B cell (primary cell): ENCODE measurements at regions not wholly inside any gene's neighbourhood (a gene's known extent, or its start where the extent isn't known, plus 50 kb on each side); places are given as distances from the start of the nearest gene placed in this dataset.

ENCODE experiments used
- ATAC-seq: fragments of 200-7000 bp; cut with Tn5 transposase; one replicate; pipeline ENCODE4 v1.10.0; 2021; ENCODE audit warnings: low read depth, mild to moderate bottlenecking, moderate number of reproducible peaks, moderate library complexity
- CTCF ChIA-PET: fragments of 350-600 bp; sonication (Branson Sonifier 250); formaldehyde crosslinking; loops from one replicate; lab custom pipeline; 2021; ENCODE audit warnings: antibody characterized with exemption, inconsistent platforms; lab: Charles Lee
- POLR2A ChIA-PET: fragments of 350-600 bp; sonication (Branson Sonifier 250); formaldehyde crosslinking; loops from one replicate; lab custom pipeline; 2021; ENCODE audit warnings: antibody characterized with exemption; lab: Charles Lee
- DNase-seq: peaks from one replicate; pipeline ENCODE4 v3.0.0; 2013
- H2AFZ ChIP-seq: 2 replicates; pipeline ENCODE4 v1.6.1; 2012; ENCODE audit warnings: mild to moderate bottlenecking, low read depth, low read length; ENCODE audit not compliant: insufficient read depth, poor library complexity, severe bottlenecking
- H3K27ac ChIP-seq, 2 donors: 1 replicate in 1 of 2; 2 replicates in 1 of 2; pipeline ENCODE4 v1.5.1; 2012 to 2013; ENCODE audit warnings: low read length in 2 of 2, mild to moderate bottlenecking in 2 of 2, moderate library complexity in 1 of 2
- H3K27me3 ChIP-seq, 4 experiments: fragments of 200-600 bp in 1 of 4; sonication (generic) in 1 of 4; replicated peaks in 1 of 4; 1 replicate in 2 of 4; 2 replicates in 2 of 4; pipeline versions ENCODE4 v1.6.1 to v1.7.0; 2013 to 2016; ENCODE audit warnings: low read length in 3 of 4, mild to moderate bottlenecking in 2 of 4, mixed read lengths in 1 of 4, moderate library complexity in 1 of 4; ENCODE audit not compliant: insufficient read depth in 4 of 4, control insufficient read depth in 3 of 4; ENCODE audit errors: control extremely low read depth in 1 of 4
- H3K36me3 ChIP-seq, 2 experiments: replicated peaks in 1 of 2; 1 replicate in 1 of 2; 2 replicates in 1 of 2; pipeline versions ENCODE4 v1.6.1 to v1.7.1; 2013; ENCODE audit warnings: low read length in 1 of 2; ENCODE audit not compliant: insufficient read depth in 2 of 2, control insufficient read depth in 1 of 2; ENCODE audit errors: control extremely low read depth in 1 of 2, extremely low read depth in 1 of 2
- H3K4me1 ChIP-seq, 2 donors: fragments of 200-600 bp in 1 of 2; sonication (generic) in 1 of 2; 1 replicate in 1 of 2; 2 replicates in 1 of 2; pipeline versions ENCODE4 v1.5.1 to v1.6.1; 2013 to 2017; ENCODE audit warnings: low read length in 2 of 2; ENCODE audit not compliant: control insufficient read depth in 2 of 2, insufficient read depth in 2 of 2
- H3K4me2 ChIP-seq: replicated peaks from 2 replicates; pipeline ENCODE3; 2012; ENCODE audit warnings: mild to moderate bottlenecking, low read depth, low read length; ENCODE audit not compliant: poor library complexity, severe bottlenecking
- H3K4me3 ChIP-seq, 5 experiments: fragments of 200-600 bp in 1 of 5; sonication (generic) in 1 of 5; 1 replicate in 3 of 5; 2 replicates in 2 of 5; pipeline versions ENCODE4 v1.5.1 to v1.7.0; 2011 to 2016; ENCODE audit warnings: low read length in 4 of 5, mild to moderate bottlenecking in 4 of 5, low read depth in 2 of 5, control low read depth in 1 of 5, moderate library complexity in 1 of 5; ENCODE audit not compliant: insufficient read depth in 1 of 5; ENCODE audit errors: control extremely low read depth in 1 of 5, extremely low read depth in 1 of 5
- H3K79me2 ChIP-seq: fragments of 200-600 bp; sonication (generic); one replicate; pipeline ENCODE4 v1.6.0; 2016; ENCODE audit warnings: low read length; ENCODE audit not compliant: control insufficient read depth, insufficient read depth
- H3K9ac ChIP-seq: fragments of 200-600 bp; sonication (generic); 2 replicates; pipeline ENCODE4 v1.6.1; 2017; ENCODE audit warnings: mild to moderate bottlenecking, low read length, moderate library complexity
- H3K9me3 ChIP-seq, 3 donors: one replicate each; pipeline versions ENCODE4 v1.6.1 to v1.7.1; 2013; ENCODE audit warnings: low read length in 2 of 3; ENCODE audit not compliant: control insufficient read depth in 2 of 3, insufficient read depth in 1 of 3; ENCODE audit errors: control extremely low read depth in 1 of 3
- H4K20me1 ChIP-seq: 2 replicates; pipeline ENCODE4 v1.6.0; 2012; ENCODE audit warnings: mild to moderate bottlenecking, low read length; ENCODE audit not compliant: insufficient read depth, control insufficient read depth, poor library complexity, severe bottlenecking
- H3K27ac Mint-ChIP-seq: one replicate; pipeline ENCODE4 v1.8.0; 2021; ENCODE audit warnings: mixed read lengths
- H3K27me3 Mint-ChIP-seq: one replicate; pipeline ENCODE4 v1.8.0; 2021; ENCODE audit warnings: mixed read lengths
- H3K4me1 Mint-ChIP-seq: one replicate; pipeline ENCODE4 v1.8.0; 2021; ENCODE audit warnings: mixed read lengths
- H3K4me3 Mint-ChIP-seq: one replicate; pipeline ENCODE4 v1.8.0; 2021; ENCODE audit warnings: mixed read lengths
- H3K9me3 Mint-ChIP-seq: one replicate; pipeline ENCODE4 v1.8.0; 2022; ENCODE audit warnings: mixed read lengths; ENCODE audit not compliant: insufficient read depth
- EZH2 ChIP-seq: IDR thresholded peaks from 2 replicates; pipeline ENCODE4 v1.6.1; 2012; ENCODE audit warnings: borderline replicate concordance, low read depth, mild to moderate bottlenecking, moderate library complexity, low read length; ENCODE audit not compliant: insufficient read depth, poor library complexity, severe bottlenecking
- WGBS: methylation state at CpG from one replicate; pipeline ENCODE4 v1.1.5; 2013; ENCODE audit warnings: missing lambda C conversion rate; ENCODE audit not compliant: insufficient coverage; 5-methylcytosine and 5-hydroxymethylcytosine counted together
- intact Hi-C: fragments of 100-400 bp; cut with micrococcal nuclease; formaldehyde crosslinking; loops from one replicate; pipeline ENCODE4 v1.10.0; 2022
- TF ChIP-seq, protein P1 (sequence below): fragments of 200-600 bp; IDR thresholded peaks from one replicate; pipeline ENCODE4 v1.8.0; 2022; ENCODE audit warnings: antibody characterized with exemption, mild to moderate bottlenecking

DNA sequence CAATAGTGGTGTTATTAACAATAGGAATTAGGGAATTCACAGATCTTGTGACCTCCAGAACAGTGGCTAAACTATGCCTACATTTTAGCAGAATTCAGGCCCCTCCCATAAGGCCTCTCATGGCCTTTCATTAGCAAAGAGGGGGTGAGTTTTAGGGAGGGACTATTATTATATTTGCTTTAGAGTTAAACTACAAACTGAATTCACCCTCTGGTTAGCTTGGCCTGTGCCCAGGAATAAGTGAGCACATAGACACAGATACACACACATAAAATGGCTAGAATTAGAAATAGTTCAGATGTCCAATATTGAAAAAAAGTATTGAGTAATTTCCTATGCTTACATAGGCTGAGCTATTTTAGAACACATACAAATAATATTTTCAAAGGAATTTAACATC, 818.8 kb upstream of the COBL start:
- Mint-ChIP-seq H3K9me3 (peaks cover 2% of the 10 kb centered on the region), H3K27me3 (no peaks in the 10 kb centered on the region), H3K4me1 (no peaks in the 10 kb centered on the region), H3K27ac (no peak overlapping the region), H3K4me3 (no peak overlapping the region)
- Histone ChIP-seq H3K4me1 (no peaks in the 10 kb centered on the region), H2AFZ (no peak overlapping the region), H3K9me3 (peaks cover 0 to 8% (median 0%) of the 10 kb centered on the region in 3 donors), H3K9ac (no peak overlapping the region), H3K79me2 (no peaks in the 10 kb centered on the region), H4K20me1 (no peaks in the 10 kb centered on the region), H3K4me3 (no peak overlapping the region), H3K27me3 (no peaks in the 10 kb centered on the region), H3K4me2 (no peak overlapping the region), H3K27ac (no peak overlapping the region), H3K36me3 (no peaks in the 10 kb centered on the region)
- intact Hi-C loops = no loop called here
- ATAC-seq (no peak), DNase-seq (no peak)
- ChIA-PET CTCF (no interaction called here), POLR2A (no interaction called here)
- TF ChIP-seq, protein P1, sequence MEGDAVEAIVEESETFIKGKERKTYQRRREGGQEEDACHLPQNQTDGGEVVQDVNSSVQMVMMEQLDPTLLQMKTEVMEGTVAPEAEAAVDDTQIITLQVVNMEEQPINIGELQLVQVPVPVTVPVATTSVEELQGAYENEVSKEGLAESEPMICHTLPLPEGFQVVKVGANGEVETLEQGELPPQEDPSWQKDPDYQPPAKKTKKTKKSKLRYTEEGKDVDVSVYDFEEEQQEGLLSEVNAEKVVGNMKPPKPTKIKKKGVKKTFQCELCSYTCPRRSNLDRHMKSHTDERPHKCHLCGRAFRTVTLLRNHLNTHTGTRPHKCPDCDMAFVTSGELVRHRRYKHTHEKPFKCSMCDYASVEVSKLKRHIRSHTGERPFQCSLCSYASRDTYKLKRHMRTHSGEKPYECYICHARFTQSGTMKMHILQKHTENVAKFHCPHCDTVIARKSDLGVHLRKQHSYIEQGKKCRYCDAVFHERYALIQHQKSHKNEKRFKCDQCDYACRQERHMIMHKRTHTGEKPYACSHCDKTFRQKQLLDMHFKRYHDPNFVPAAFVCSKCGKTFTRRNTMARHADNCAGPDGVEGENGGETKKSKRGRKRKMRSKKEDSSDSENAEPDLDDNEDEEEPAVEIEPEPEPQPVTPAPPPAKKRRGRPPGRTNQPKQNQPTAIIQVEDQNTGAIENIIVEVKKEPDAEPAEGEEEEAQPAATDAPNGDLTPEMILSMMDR = no peak
- no peak for TF ChIP-seq EZH2

DNA sequence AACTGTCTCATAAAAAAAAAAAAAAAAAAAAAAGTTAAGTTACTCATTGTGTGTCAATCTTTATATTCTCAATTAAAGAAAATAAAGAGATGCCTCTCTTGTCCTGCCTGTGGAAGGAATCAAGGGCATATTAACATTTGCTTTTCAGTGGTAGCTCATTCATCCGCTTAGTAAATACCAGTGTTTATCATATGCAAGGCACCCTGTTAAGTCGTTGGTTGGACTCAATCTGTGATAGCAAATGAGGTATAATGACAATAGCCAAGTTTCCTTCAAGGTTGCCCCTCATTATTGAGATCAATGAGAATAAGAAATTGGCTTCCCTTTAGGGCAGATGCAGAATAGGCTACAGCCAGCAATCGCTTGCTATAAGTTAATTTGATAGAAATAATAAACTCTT, 812.7 kb upstream of the COBL start:
- Histone ChIP-seq H3K4me2 (no peak overlapping the region), H4K20me1 (no peaks in the 10 kb centered on the region), H3K36me3 (no peaks in the 10 kb centered on the region), H3K27ac (no peak overlapping the region), H3K4me3 (no peak overlapping the region), H3K9ac (no peak overlapping the region), H3K27me3 (no peaks in the 10 kb centered on the region), H3K4me1 (no peaks in the 10 kb centered on the region), H3K79me2 (no peaks in the 10 kb centered on the region), H2AFZ (no peak overlapping the region), H3K9me3 (peaks cover 0 to 4% (median 0%) of the 10 kb centered on the region in 3 donors)
- ChIA-PET POLR2A (no interaction called here), CTCF (no interaction called here)
- Mint-ChIP-seq H3K27me3 (no peaks in the 10 kb centered on the region), H3K27ac (no peak overlapping the region), H3K9me3 (no peaks in the 10 kb centered on the region), H3K4me1 (no peaks in the 10 kb centered on the region), H3K4me3 (no peak overlapping the region)
- no CpG with 5 or more reads among the region's 3 CpGs for WGBS
- intact Hi-C loops = no loop called here
- ATAC-seq (no peak), DNase-seq (no peak)
- no peak for TF ChIP-seq EZH2
- TF ChIP-seq, protein P1 = no peak
